B cell (primary cell): ENCODE measurements at regions not wholly inside any gene's neighbourhood (a gene's known extent, or its start where the extent isn't known, plus 50 kb on each side); places are given as distances from the start of the nearest gene placed in this dataset.

Source experiments
- ATAC-seq: fragments of 200-7000 bp; cut with Tn5 transposase; one replicate; pipeline ENCODE4 v1.10.0; 2021; ENCODE audit warnings: low read depth, mild to moderate bottlenecking, moderate number of reproducible peaks, moderate library complexity
- CTCF ChIA-PET: fragments of 350-600 bp; sonication (Branson Sonifier 250); formaldehyde crosslinking; loops from one replicate; lab custom pipeline; 2021; ENCODE audit warnings: antibody characterized with exemption, inconsistent platforms; lab: Charles Lee
- POLR2A ChIA-PET: fragments of 350-600 bp; sonication (Branson Sonifier 250); formaldehyde crosslinking; loops from one replicate; lab custom pipeline; 2021; ENCODE audit warnings: antibody characterized with exemption; lab: Charles Lee
- DNase-seq: peaks from one replicate; pipeline ENCODE4 v3.0.0; 2013
- H2AFZ ChIP-seq: 2 replicates; pipeline ENCODE4 v1.6.1; 2012; ENCODE audit warnings: mild to moderate bottlenecking, low read depth, low read length; ENCODE audit not compliant: insufficient read depth, poor library complexity, severe bottlenecking
- H3K27ac ChIP-seq, 2 donors: 1 replicate in 1 of 2; 2 replicates in 1 of 2; pipeline ENCODE4 v1.5.1; 2012 to 2013; ENCODE audit warnings: low read length in 2 of 2, mild to moderate bottlenecking in 2 of 2, moderate library complexity in 1 of 2
- H3K27me3 ChIP-seq, 4 experiments: fragments of 200-600 bp in 1 of 4; sonication (generic) in 1 of 4; replicated peaks in 1 of 4; 1 replicate in 2 of 4; 2 replicates in 2 of 4; pipeline versions ENCODE4 v1.6.1 to v1.7.0; 2013 to 2016; ENCODE audit warnings: low read length in 3 of 4, mild to moderate bottlenecking in 2 of 4, mixed read lengths in 1 of 4, moderate library complexity in 1 of 4; ENCODE audit not compliant: insufficient read depth in 4 of 4, control insufficient read depth in 3 of 4; ENCODE audit errors: control extremely low read depth in 1 of 4
- H3K36me3 ChIP-seq, 2 experiments: replicated peaks in 1 of 2; 1 replicate in 1 of 2; 2 replicates in 1 of 2; pipeline versions ENCODE4 v1.6.1 to v1.7.1; 2013; ENCODE audit warnings: low read length in 1 of 2; ENCODE audit not compliant: insufficient read depth in 2 of 2, control insufficient read depth in 1 of 2; ENCODE audit errors: control extremely low read depth in 1 of 2, extremely low read depth in 1 of 2
- H3K4me1 ChIP-seq, 2 donors: fragments of 200-600 bp in 1 of 2; sonication (generic) in 1 of 2; 1 replicate in 1 of 2; 2 replicates in 1 of 2; pipeline versions ENCODE4 v1.5.1 to v1.6.1; 2013 to 2017; ENCODE audit warnings: low read length in 2 of 2; ENCODE audit not compliant: control insufficient read depth in 2 of 2, insufficient read depth in 2 of 2
- H3K4me2 ChIP-seq: replicated peaks from 2 replicates; pipeline ENCODE3; 2012; ENCODE audit warnings: mild to moderate bottlenecking, low read depth, low read length; ENCODE audit not compliant: poor library complexity, severe bottlenecking
- H3K4me3 ChIP-seq, 5 experiments: fragments of 200-600 bp in 1 of 5; sonication (generic) in 1 of 5; 1 replicate in 3 of 5; 2 replicates in 2 of 5; pipeline versions ENCODE4 v1.5.1 to v1.7.0; 2011 to 2016; ENCODE audit warnings: low read length in 4 of 5, mild to moderate bottlenecking in 4 of 5, low read depth in 2 of 5, control low read depth in 1 of 5, moderate library complexity in 1 of 5; ENCODE audit not compliant: insufficient read depth in 1 of 5; ENCODE audit errors: control extremely low read depth in 1 of 5, extremely low read depth in 1 of 5
- H3K79me2 ChIP-seq: fragments of 200-600 bp; sonication (generic); one replicate; pipeline ENCODE4 v1.6.0; 2016; ENCODE audit warnings: low read length; ENCODE audit not compliant: control insufficient read depth, insufficient read depth
- H3K9ac ChIP-seq: fragments of 200-600 bp; sonication (generic); 2 replicates; pipeline ENCODE4 v1.6.1; 2017; ENCODE audit warnings: mild to moderate bottlenecking, low read length, moderate library complexity
- H3K9me3 ChIP-seq, 3 donors: one replicate each; pipeline versions ENCODE4 v1.6.1 to v1.7.1; 2013; ENCODE audit warnings: low read length in 2 of 3; ENCODE audit not compliant: control insufficient read depth in 2 of 3, insufficient read depth in 1 of 3; ENCODE audit errors: control extremely low read depth in 1 of 3
- H4K20me1 ChIP-seq: 2 replicates; pipeline ENCODE4 v1.6.0; 2012; ENCODE audit warnings: mild to moderate bottlenecking, low read length; ENCODE audit not compliant: insufficient read depth, control insufficient read depth, poor library complexity, severe bottlenecking
- H3K27ac Mint-ChIP-seq: one replicate; pipeline ENCODE4 v1.8.0; 2021; ENCODE audit warnings: mixed read lengths
- H3K27me3 Mint-ChIP-seq: one replicate; pipeline ENCODE4 v1.8.0; 2021; ENCODE audit warnings: mixed read lengths
- H3K4me1 Mint-ChIP-seq: one replicate; pipeline ENCODE4 v1.8.0; 2021; ENCODE audit warnings: mixed read lengths
- H3K4me3 Mint-ChIP-seq: one replicate; pipeline ENCODE4 v1.8.0; 2021; ENCODE audit warnings: mixed read lengths
- H3K9me3 Mint-ChIP-seq: one replicate; pipeline ENCODE4 v1.8.0; 2022; ENCODE audit warnings: mixed read lengths; ENCODE audit not compliant: insufficient read depth
- EZH2 ChIP-seq: IDR thresholded peaks from 2 replicates; pipeline ENCODE4 v1.6.1; 2012; ENCODE audit warnings: borderline replicate concordance, low read depth, mild to moderate bottlenecking, moderate library complexity, low read length; ENCODE audit not compliant: insufficient read depth, poor library complexity, severe bottlenecking
- WGBS: methylation state at CpG from one replicate; pipeline ENCODE4 v1.1.5; 2013; ENCODE audit warnings: missing lambda C conversion rate; ENCODE audit not compliant: insufficient coverage; 5-methylcytosine and 5-hydroxymethylcytosine counted together
- intact Hi-C: fragments of 100-400 bp; cut with micrococcal nuclease; formaldehyde crosslinking; loops from one replicate; pipeline ENCODE4 v1.10.0; 2022
- TF ChIP-seq, protein P1 (sequence below): fragments of 200-600 bp; IDR thresholded peaks from one replicate; pipeline ENCODE4 v1.8.0; 2022; ENCODE audit warnings: antibody characterized with exemption, mild to moderate bottlenecking

DNA sequence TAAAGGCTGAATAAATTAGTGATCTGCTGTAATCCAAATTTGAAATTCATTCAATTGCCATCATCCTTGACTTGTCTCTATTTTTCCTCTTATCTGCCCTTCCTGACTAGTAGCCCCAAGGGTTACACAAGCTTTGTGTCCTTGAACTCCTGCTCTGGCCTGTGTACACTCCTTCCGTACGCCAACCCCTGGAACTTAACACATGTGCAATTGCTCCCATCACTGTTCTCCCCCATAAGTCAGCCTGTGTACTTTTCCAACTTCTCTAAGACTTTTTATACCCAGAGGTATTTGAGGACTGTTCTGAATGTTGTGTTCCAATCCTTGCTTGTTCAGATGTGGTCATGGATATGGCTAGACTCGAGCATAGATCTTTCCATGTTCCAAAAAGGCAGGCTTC, 171.1 kb upstream of the G2E3 start:
- Histone ChIP-seq H3K27me3 (no peaks in the 10 kb centered on the region), H3K9ac (no peak overlapping the region), H3K4me2 (no peak overlapping the region), H3K4me1 (no peaks in the 10 kb centered on the region), H3K27ac (no peak overlapping the region), H2AFZ (no peak overlapping the region), H3K79me2 (no peaks in the 10 kb centered on the region), H3K36me3 (no peaks in the 10 kb centered on the region), H3K4me3 (no peak overlapping the region), H4K20me1 (no peaks in the 10 kb centered on the region), H3K9me3 (no peaks in the 10 kb centered on the region)
- no peak for TF ChIP-seq EZH2
- TF ChIP-seq, protein P1, sequence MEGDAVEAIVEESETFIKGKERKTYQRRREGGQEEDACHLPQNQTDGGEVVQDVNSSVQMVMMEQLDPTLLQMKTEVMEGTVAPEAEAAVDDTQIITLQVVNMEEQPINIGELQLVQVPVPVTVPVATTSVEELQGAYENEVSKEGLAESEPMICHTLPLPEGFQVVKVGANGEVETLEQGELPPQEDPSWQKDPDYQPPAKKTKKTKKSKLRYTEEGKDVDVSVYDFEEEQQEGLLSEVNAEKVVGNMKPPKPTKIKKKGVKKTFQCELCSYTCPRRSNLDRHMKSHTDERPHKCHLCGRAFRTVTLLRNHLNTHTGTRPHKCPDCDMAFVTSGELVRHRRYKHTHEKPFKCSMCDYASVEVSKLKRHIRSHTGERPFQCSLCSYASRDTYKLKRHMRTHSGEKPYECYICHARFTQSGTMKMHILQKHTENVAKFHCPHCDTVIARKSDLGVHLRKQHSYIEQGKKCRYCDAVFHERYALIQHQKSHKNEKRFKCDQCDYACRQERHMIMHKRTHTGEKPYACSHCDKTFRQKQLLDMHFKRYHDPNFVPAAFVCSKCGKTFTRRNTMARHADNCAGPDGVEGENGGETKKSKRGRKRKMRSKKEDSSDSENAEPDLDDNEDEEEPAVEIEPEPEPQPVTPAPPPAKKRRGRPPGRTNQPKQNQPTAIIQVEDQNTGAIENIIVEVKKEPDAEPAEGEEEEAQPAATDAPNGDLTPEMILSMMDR = no peak
- Mint-ChIP-seq H3K9me3 (no peaks in the 10 kb centered on the region), H3K27ac (no peak overlapping the region), H3K4me1 (no peaks in the 10 kb centered on the region), H3K4me3 (no peak overlapping the region), H3K27me3 (peaks cover 11% of the 10 kb centered on the region)
- CTCF ChIA-PET = no interaction called here
- POLR2A ChIA-PET = no interaction called here
- WGBS = 90% methylated on average over 2 of the region's 3 CpGs
- intact Hi-C loops = no loop called here
- DNase-seq (no peak), ATAC-seq (no peak)

DNA sequence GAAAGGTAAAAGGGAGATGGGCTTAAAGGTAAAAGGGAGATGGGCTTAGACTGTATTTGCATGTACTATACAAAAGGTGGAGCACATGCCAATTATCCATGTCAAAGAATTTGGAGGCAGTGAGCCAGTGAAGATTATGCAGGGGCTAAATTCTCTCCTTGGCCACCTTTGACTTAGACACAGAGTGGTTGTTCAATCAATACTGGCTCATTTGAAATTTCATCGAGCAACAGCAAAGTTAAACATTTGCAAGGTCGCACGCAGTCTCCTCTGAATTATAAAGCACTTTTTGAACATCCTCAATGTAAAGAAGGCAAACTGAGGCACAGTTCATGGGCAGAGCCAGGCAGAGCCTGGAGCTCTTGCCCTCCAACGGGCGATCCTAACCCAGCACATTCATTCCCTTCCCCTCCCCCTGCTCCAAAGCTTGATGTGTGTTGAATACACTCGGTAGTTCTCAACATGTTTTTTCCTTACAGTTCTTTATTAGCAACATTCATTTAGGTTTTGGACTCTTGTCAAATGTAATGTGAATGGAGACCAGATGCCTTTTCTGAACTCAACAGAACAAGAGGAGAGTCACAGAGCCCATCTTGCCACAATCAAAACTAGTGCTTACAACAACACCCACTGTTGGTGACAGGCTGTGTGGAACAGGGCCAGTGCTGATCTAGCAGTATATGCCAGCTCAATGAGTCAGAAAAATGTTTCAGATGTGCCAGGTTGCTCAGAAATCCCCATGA, 169.7 kb upstream of the G2E3 start:
- Histone ChIP-seq H3K4me2 (no peak overlapping the region), H3K27ac (no peak overlapping the region), H3K79me2 (no peaks in the 10 kb centered on the region), H3K4me3 (no peak overlapping the region), H3K4me1 (no peaks in the 10 kb centered on the region), H4K20me1 (no peaks in the 10 kb centered on the region), H3K36me3 (no peaks in the 10 kb centered on the region), H2AFZ (no peak overlapping the region), H3K9me3 (no peaks in the 10 kb centered on the region), H3K9ac (no peak overlapping the region), H3K27me3 (no peaks in the 10 kb centered on the region)
- ChIA-PET CTCF (interaction anchor here (1.0 kb wide), 1 partner anchor 14 kb away, joined by 4 read pairs; no protein-coding TSS in a partner anchor), POLR2A (no interaction called here)
- no peaks in the 10 kb centered on the region for H3K4me1 Mint-ChIP-seq
- TF ChIP-seq EZH2 = no peak
- TF ChIP-seq, protein P1 = no peak
- no peak for DNase-seq
- no peak for ATAC-seq
- no peaks in the 10 kb centered on the region for H3K9me3 Mint-ChIP-seq
- intact Hi-C loops = no loop called here
- H3K27me3 Mint-ChIP-seq = peaks cover 3% of the 10 kb centered on the region
- WGBS = 98% methylated on average over 4 of the region's 6 CpGs
- no peak overlapping the region for H3K27ac Mint-ChIP-seq
- H3K4me3 Mint-ChIP-seq = no peak overlapping the region
